HG03521 (cell line): ENCODE measurements at regions not wholly inside any gene's neighbourhood (a gene's known extent, or its start where the extent isn't known, plus 50 kb on each side); places are given as distances from the start of the nearest gene placed in this dataset.

Experiments used
- ATAC-seq: cut with Tn5 transposase; IDR thresholded peaks from one replicate; pipeline ENCODE4 v1.9.1; 2021; ENCODE audit warnings: mild to moderate bottlenecking, moderate library complexity; ENCODE audit not compliant: unreplicated experiment

DNA sequence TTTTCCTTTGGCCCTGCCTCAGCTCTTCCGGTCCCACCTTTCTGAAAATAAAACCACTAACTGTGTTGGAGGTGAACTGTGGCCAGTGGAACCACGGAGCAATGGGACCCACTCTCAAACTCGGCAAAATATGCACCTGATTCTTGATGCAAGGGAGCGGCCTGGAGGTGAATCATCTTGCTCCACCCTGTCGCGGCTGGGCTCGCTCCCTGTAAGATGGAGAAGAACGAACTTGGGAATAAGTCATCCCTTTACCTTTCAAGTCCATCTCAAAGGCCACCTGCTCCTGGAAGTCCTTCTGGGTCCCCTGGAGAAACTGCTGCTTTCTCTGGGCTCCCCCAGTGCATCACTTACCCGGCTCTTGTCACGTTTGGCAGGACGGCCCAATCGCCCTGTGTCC lies 309.9 kb downstream of the BCL11B start:
- no peak for ATAC-seq

DNA sequence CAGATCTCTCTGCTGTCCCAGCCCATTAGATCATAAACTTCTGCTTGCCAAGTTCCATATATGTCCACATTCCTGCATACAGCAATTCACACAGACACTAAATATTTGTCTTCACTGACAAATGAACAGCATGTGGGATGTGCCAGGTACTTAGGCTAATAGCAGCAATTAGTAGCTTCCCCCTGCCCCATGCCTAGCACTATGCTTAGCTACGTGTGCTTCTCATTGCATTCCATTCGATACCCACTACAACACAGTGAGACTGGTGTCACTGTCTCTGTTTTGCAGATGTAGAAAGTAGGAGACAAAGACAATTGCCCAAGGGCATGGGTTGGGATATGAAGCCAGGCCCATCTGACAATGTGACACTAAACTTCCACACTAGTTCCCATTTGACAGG lies 308.4 kb downstream of the BCL11B start:
- ATAC-seq, result no peak

DNA sequence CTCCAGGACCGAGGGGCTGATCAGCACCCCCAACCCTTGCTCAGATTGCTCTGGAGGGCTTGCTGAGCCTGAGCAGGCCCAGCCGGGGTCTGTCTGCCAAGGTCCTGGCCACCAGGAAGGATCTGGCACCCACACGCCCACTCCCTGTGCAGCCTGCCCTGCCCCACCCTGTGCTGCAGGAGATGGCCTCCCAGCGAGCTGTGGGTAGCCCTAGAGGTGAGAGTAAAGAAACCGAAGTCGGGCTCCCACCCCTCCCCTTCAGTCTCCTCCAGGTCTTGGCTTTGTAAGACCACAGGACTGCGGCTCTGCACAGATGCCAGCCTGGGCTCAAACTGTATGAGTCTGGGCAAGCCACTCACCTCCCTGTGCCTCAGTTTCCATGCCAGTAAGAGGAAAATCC lies 307.8 kb downstream of the BCL11B start:
- no peak for ATAC-seq

DNA sequence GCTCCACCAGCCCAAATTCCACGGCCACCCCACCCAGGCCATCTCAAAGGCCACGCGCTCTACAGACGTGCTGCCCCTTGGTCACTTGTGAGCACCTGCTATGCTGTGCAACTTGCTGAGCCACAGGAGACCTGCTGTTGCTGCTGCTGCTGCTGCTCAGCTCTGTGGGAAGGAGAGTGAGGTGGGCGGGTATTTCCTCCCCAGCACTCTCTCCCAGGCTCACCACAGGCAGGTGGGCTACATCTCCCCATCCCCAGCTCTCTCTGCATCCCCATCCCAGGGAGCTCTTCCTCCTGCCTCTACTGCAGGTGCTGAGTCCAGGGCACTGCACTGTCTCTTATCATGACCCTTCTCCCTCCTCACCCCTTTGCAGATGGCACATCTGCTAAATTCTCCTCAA lies 306.9 kb downstream of the BCL11B start:
- no peak for ATAC-seq

DNA sequence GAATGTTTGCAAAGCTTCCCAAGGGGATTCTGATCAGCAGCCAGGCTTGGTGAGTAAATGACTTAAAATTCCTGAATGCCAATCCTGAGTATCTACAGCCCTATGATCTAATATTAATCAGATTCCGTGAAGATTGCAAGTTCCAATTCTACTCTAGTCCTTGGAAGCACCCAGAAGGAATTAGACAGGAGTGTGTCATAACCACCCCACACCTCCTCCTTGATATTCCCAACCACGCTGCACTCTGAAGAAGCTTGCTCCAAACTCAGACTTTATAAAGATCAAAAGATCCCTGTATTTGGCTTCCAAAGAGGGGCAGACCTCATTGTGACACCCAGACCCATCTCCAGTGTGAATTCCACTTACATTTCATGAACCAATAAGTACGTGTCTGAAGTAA lies 306.0 kb downstream of the BCL11B start:
- no peak for ATAC-seq

DNA sequence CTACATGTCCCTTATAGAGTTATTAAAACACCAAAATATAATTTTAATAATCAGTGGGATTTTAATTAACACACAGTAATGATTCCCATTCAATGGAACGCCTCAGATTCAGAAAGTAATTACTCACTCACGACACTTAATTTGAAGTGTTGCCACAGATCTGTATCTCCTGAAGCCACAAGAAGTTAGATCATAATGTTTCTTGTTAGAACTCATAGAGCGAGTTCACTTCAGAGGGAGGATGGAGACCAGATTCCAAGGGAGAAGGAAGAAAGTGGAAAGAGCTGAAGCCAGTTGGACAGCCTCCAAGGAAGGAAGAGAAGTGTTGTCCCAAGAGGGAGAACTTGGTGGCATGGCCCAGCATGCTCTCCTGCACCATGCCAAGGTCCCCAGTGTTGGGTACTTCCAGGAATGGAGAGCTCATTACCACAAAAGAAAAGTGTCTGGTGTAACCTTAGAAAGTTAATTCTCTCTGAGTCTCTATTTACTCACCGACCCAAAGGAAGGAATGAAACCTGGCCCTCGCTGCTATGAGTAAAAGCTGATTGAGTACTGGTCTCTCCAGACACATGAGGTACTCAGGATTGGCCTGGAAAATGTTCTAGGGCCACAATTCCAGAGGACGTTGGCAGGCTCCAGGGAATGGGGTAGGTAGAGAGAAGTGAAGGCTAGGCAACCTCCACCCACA lies 305.4 kb downstream of the BCL11B start:
- ATAC-seq, result no peak

DNA sequence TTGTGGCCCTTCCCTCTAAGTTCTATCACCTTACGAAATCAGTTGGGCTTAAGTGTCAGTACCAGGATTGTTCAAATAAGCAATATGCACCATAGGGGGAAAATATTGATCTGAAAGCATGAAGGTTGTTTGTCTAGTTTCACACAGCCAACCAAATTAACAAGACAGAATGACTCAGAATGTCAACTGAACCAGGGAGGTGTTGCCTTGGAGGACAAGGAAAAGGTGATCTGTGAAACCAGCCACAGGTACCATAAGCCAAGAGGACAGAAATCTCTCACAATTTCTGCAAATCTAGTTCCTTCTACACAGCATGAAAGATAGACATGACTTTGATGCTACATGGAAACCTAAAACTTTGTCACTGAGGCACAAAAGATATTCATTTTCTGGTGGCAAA lies 297.9 kb downstream of the BCL11B start:
- ATAC-seq, result no peak

DNA sequence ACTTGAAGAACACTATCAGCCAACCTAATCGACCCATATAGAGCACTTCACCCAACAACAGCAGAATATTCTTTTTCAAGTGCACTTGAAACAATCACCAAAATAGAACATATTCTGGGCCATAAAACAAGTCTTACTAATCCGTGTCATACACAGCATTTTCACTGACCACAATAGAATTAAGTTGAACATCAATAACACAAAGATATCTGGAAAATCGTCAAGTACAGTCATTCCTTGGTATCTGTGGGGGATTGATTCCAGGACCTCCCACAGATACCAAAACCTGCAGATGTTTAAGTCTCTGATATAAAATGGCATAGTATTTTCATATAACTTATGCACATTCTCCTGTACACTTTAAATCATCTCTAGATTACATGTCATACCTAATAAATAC lies 295.7 kb downstream of the BCL11B start:
- ATAC-seq, result no peak

DNA sequence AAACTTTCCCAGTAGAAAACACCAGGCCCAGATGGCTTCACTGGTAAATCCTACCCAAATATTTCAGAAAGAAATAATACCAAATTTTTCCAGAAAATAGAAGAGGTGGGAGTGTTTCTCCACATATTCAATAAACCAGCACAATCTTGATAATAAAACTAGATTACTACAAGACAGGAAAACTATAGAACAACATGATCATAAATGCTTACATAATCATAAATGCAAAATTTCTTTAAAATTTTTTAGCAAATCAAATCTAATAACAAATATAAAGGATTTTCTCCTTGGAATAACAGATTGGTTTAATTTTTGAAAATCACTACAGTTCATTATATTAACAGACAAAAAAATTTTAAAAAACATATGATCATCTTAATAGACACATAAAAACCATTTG lies 294.5 kb downstream of the BCL11B start:
- no peak for ATAC-seq

DNA sequence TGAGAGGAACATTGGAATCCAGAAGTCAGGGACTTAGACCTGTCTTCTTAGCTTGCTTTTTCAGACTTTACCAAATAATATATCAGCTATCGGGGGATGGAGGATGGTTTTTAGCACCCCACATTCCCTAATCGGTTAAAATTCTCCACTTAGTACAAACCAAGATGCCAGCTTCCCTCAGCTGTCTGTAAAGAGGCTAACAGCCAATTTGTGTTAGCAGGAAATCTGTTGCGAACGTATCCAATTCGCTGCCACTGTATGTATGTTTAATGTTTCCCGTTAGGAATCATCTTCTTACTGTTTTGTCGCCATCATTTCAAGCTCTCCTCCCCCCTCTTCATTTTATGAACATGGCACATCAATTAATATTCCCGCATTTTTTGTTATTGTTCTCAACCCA lies 289.0 kb downstream of the BCL11B start:
- no peak for ATAC-seq

DNA sequence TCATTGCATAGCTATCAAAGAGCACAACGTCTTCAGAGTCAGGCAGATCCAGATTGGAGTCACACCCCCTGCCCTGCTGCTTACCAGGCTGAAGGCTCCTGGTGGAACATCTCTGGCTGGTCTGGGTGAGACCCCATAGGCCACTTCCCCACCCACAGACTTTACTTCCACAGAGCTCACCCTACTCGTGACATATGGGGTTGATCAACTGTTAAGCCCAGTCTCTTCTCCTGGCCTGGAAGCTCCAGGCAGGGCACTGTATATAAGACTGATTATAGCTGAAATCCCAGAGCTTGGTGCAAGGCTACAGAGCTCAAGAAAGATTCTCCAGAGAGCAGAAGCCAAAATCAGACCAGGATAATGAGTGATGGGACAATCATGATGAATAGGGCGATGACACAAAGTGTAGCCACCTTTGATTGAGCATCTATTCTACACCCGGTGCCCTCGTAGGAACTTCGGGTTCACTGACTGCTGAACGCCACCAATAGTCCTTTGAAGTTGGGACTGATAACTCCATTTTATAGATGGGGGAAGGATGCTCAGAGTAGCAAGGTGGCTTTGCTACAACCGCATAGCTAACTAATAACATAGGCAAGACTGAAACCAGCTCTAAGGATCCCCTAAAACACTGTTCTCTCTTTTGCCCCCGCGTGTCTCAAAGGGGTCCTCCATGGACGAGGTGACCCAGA lies 287.8 kb downstream of the BCL11B start:
- ATAC-seq, result no peak

DNA sequence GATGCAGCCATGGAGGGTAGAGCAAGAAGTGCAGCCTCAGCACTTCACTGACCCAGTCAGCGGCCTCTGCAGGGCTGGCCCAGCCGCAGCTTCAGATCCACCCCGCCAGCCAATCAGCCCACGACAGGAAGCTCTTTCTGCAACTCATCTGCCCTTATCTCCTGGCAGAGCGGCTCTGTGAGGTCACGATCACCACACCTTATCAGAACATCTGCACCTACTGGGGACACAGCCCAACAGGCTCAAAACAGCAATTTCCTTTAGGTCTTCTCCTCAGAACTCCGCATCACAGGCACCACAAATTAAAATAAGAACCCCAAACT lies 287.3 kb downstream of the BCL11B start:
- ATAC-seq, result no peak

DNA sequence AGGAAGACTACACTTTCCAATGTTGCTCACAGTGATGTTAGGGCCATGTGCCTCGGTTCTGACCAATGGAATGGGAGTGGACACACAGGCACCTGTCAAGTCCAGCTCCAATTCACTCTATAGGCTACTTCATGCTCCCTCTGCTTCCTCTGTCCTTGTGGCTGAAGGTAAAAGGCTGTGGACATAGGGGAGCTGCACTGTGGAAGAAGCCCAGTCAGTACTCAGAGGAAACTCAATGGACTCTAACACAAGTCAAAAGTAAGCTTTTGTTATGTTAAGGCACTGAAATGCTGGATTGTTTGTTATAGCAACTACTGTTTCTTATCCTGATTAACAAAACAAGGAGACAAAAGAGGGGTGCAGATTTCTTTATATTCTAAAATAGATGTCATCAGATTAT lies 278.2 kb downstream of the BCL11B start:
- ATAC-seq, result no peak

DNA sequence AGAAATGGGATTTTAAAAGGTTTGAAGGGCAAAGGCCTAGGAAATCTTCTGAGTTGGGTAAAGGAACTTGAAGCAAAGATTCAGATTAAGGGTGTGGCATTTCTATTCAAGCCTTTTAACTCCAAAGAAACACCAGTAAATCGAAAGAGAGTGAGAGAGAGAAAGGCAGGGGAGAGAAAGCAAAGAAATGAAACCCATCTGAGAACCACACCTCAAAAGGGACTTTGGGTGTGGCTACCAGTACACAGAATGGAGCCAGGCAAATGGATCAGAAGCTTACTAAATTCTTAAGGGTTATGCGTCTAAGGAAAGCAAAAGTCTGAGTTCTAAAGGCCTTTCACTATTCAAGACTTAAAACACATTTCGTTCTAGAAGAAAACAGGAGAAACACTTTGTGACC lies 277.4 kb downstream of the BCL11B start:
- ATAC-seq, result no peak

DNA sequence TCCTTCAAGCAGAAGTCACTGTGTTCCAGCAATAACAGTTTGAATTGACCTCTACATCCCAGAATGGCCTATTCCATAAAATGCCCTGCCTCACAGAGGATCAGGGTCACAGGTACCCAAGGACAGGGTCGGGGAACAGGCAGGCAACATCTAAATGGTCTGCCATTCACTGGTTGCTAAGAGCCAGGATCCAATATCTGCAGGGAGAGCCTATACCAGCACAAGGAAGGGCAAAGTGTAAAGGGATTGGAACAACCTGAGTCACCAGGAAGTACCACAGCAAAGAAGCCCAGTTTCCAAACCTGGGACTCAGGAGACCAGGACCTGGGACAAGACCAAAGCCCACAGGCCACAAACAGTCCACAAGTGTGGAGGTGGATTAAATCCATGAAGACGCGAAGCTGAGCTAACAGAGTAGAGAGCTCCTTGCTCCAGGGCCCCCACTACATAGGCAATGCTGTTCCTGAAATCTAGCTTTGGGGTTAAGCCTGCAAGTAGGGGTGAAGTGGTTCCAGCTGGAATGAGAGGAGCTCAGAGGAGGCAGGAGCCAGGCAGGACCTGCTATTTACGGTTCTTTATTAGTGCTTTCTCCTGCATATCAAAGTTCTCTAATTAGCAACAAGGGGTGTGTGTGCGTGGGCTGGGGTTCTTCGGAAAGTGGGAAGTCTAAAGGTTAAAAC lies 274.3 kb downstream of the BCL11B start:
- ATAC-seq, result no peak

DNA sequence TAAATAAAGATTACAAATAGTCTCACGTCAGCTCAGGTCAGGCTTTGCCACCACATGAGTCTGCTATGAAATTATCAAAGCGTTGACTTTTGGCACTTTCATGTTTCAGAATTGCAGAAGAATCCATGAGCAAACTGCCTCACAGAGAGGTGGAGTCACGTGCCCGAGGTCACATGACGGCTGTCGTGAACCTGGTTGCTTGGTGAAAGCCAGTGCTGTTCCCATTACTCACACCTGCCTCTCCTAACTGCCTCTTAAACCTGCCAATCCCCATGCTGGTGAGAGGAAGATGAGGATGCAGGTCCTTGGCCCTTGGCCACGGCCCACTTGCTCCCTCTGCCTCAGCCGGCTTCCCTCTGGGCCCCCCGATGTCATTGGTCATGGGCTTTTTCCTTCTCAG lies 272.7 kb downstream of the BCL11B start:
- ATAC-seq, result no peak

DNA sequence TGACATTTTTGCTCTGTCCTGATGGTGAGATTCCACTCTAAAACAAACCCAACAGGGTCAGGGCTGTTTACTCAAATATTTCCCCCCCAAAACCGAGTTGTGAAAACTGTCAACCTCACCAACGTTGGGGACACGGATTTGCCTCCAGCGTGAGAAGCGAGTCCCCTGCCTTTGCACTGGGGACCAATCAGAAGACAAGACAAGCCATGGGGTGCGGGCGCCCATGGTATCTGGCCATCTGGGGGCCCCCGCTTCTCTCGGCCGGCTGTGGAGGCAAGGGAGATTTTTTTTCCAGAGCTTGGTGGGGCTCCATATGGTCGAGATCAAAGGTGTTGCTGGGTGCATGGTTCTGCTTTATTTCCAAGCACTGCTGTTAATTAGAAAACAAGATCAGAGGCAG lies 272.1 kb downstream of the BCL11B start:
- no peak for ATAC-seq

DNA sequence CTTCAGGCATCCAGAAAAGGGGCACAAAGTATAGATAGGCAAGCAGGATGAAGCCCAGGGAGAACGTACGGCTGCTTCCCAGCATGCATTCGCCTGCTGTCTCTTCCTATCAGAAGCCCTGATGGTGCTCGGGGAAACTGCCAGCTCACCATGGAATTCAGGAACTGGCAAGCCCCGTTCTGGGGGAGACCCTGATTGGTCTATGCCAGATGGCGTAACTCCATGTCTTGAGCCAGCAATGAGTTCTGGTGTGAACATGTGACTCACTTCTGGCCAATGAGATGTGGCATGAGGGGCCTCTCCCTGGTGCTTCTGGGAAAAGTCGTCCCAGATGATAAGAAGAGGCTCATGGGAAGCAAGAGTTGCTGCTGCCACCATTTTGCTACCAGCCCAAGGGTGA lies 270.8 kb downstream of the BCL11B start:
- no peak for ATAC-seq

DNA sequence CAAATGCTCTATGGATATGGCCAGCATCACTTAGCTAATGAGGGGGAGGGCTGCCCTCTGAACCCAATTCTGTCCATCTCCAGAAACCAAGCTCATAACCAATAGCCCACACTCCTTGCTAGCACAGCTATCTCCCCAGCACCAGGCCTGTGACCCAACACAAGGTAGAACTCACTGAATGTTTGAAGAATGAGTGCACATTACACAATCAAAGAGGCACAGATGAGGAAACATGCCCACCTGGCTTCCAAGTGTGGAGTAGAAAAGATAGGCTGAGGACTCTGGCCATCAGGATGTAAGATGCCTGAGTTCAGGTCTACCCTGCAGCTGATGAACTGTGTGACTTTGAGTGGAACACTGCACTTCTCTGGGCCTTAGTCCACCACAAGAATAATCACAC lies 268.4 kb downstream of the BCL11B start:
- no peak for ATAC-seq

DNA sequence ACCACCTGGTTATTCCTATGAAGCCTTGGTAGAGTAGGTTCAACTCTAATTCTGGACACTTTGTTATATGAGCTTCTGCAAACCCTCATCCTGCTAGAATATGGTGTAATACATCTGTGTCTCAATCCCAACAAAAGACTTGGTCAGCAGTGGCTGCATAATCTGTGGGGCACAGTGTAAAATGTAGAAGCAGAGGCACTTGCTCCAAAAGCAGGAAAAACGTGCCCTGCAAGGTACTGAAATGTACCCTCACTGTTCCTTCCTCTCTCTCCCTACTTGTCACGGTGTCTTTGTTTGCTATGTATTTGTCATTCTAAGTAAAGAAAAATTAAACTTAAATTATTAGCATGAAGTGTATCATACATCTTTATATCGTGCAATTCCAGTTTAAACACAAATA lies 267.9 kb downstream of the BCL11B start:
- ATAC-seq, result no peak

DNA sequence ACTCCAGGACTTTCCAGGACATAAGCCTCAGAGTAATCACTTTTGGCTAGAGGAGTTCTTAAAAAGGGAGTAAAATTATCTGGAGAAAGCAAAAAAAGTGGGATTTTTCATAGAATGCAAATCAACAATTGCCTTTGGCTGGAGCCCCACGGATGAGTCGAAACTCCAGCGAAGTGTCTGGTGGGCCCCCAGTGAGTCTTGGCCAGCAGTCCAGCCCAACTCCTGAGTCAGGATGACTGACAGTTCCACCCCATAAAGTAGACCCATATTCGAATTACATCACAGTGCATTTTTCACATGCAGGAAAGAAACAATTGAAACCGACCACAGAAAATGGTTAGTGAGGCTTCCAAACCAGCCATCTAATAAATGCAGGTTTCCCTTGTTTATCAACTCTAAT lies 265.7 kb downstream of the BCL11B start:
- no peak for ATAC-seq

DNA sequence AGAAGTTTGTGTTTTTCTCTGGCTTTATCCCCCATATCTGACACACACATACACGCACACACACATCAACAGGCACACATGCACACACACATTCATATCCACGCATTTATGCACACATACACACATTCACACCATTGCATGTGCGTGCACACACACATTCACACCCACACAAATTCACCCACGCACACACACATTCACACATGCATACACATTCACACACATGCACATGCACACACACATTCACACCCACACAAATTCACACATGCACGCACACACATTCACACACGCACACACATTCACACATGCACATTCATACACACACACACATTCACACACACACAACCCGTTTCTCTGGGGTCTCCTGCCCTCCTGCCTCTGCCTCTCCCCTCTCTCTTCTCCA lies 264.2 kb downstream of the BCL11B start:
- ATAC-seq, result no peak

DNA sequence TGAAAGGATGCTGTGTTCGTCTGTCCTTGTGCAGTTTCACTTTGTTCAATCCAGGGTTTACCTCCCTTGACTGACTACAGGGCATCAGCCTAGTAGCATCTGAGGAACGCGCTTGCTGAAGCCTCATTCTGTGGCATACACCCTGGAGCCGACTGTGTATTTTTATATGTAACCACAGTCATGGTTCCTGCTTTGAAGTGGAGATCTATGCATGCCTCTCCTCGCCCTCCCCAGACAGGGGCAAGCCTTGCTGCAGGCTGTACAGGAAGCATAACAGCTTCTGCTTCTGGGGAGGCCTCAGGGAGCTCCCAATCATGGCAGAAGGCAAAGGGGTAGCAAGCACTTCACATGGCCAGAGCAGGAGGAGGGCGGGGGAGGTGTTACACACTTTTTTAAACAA lies 262.1 kb downstream of the BCL11B start:
- no peak for ATAC-seq
